ENCODE measurements at regions not wholly inside any gene's neighbourhood (a gene's known extent, or its start where the extent isn't known, plus 50 kb on each side); places are given as distances from the start of the nearest gene placed in this dataset.

DNA sequence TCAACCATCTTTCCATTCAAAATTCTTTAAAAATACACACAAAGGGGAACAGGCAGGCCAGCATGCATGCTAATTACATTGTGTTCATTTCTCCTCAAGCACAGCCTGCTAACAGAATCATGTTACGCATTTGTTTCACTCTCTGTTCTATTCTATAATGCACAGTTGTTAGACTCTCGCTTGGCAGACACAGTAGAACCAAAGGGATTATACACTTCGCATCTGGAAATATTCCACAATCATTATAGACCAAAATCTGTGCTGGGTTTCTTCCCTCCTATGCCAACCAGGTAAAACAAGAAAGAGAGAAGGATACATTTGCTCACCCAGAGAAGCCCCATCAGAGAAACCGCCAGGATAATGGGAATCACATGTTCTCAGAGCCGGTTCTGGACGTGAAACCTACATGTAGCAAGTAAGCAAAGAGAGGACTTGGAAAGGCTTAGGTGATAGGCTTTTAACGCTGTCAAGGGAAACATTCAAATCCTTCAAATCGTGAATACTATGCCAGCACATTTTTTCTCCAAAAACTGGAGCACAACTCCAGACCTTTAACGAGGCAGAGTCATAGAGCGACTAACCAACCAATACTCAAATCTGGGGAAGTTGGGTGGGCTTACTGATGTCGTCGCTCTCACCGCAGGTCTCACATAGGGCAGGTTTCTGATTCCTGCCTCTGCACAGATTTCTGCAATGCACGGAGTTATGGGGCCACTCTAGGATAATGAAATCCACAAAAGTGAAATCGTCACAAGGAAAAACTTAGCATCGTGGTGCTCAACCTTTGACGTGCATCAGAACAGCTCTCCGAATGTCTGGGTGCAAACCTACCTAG, 380.5 kb upstream of the AUTS2 start:
- TF ChIP-seq, protein P1, sequence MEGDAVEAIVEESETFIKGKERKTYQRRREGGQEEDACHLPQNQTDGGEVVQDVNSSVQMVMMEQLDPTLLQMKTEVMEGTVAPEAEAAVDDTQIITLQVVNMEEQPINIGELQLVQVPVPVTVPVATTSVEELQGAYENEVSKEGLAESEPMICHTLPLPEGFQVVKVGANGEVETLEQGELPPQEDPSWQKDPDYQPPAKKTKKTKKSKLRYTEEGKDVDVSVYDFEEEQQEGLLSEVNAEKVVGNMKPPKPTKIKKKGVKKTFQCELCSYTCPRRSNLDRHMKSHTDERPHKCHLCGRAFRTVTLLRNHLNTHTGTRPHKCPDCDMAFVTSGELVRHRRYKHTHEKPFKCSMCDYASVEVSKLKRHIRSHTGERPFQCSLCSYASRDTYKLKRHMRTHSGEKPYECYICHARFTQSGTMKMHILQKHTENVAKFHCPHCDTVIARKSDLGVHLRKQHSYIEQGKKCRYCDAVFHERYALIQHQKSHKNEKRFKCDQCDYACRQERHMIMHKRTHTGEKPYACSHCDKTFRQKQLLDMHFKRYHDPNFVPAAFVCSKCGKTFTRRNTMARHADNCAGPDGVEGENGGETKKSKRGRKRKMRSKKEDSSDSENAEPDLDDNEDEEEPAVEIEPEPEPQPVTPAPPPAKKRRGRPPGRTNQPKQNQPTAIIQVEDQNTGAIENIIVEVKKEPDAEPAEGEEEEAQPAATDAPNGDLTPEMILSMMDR (IDR thresholded peaks at IDR 0.05; ENCODE audit: low read depth, low read length, missing input control), result no peak
- TF ChIP-seq, protein P2, sequence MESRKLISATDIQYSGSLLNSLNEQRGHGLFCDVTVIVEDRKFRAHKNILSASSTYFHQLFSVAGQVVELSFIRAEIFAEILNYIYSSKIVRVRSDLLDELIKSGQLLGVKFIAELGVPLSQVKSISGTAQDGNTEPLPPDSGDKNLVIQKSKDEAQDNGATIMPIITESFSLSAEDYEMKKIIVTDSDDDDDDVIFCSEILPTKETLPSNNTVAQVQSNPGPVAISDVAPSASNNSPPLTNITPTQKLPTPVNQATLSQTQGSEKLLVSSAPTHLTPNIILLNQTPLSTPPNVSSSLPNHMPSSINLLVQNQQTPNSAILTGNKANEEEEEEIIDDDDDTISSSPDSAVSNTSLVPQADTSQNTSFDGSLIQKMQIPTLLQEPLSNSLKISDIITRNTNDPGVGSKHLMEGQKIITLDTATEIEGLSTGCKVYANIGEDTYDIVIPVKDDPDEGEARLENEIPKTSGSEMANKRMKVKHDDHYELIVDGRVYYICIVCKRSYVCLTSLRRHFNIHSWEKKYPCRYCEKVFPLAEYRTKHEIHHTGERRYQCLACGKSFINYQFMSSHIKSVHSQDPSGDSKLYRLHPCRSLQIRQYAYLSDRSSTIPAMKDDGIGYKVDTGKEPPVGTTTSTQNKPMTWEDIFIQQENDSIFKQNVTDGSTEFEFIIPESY (IDR thresholded peaks at IDR 0.05), result no peak
- TF ChIP-seq SP1 (IDR thresholded peaks at IDR 0.05) (no peak), MAX (IDR thresholded peaks at IDR 0.05) (no peak), YY1 (IDR thresholded peaks at IDR 0.05) (no peak), FOXA1 (IDR thresholded peaks at IDR 0.05) (no peak), ATF3 (IDR thresholded peaks at IDR 0.05) (no peak), RAD21 (IDR thresholded peaks at IDR 0.05) (no peak)
- TF ChIP-seq, protein P3, sequence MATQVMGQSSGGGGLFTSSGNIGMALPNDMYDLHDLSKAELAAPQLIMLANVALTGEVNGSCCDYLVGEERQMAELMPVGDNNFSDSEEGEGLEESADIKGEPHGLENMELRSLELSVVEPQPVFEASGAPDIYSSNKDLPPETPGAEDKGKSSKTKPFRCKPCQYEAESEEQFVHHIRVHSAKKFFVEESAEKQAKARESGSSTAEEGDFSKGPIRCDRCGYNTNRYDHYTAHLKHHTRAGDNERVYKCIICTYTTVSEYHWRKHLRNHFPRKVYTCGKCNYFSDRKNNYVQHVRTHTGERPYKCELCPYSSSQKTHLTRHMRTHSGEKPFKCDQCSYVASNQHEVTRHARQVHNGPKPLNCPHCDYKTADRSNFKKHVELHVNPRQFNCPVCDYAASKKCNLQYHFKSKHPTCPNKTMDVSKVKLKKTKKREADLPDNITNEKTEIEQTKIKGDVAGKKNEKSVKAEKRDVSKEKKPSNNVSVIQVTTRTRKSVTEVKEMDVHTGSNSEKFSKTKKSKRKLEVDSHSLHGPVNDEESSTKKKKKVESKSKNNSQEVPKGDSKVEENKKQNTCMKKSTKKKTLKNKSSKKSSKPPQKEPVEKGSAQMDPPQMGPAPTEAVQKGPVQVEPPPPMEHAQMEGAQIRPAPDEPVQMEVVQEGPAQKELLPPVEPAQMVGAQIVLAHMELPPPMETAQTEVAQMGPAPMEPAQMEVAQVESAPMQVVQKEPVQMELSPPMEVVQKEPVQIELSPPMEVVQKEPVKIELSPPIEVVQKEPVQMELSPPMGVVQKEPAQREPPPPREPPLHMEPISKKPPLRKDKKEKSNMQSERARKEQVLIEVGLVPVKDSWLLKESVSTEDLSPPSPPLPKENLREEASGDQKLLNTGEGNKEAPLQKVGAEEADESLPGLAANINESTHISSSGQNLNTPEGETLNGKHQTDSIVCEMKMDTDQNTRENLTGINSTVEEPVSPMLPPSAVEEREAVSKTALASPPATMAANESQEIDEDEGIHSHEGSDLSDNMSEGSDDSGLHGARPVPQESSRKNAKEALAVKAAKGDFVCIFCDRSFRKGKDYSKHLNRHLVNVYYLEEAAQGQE (IDR thresholded peaks at IDR 0.05), result no peak
